Activated T-helper 2 cell treated with anti-CD3 and anti-CD28 coated beads, Interferon-gamma antibody, Interleukin-2, Interleukin-4, amounts not matched to agents 10 μg/mL and 5 μg/mL and 100 μg/mL, durations not matched to agents 14 hours and 24 hours and 36 hours (primary cell): ENCODE measurements at regions not wholly inside any gene's neighbourhood (a gene's known extent, or its start where the extent isn't known, plus 50 kb on each side); places are given as distances from the start of the nearest gene placed in this dataset.

Experiments
- DNase-seq: peaks from one replicate; pipeline ENCODE4 v3.0.0; 2021; ENCODE audit warnings: low spot score
- H3K27ac Mint-ChIP-seq: one replicate; pipeline ENCODE4 v1.8.0; 2021; ENCODE audit warnings: mixed read lengths
- H3K27me3 Mint-ChIP-seq: one replicate; pipeline ENCODE4 v1.8.0; 2021; ENCODE audit warnings: low read depth, mixed read lengths
- H3K36me3 Mint-ChIP-seq: one replicate; pipeline ENCODE4 v1.8.0; 2021; ENCODE audit warnings: low read depth, mixed read lengths
- H3K4me1 Mint-ChIP-seq: one replicate; pipeline ENCODE4 v1.8.0; 2021; ENCODE audit warnings: low read depth, mixed read lengths
- H3K4me3 Mint-ChIP-seq: one replicate; pipeline ENCODE4 v1.8.0; 2021; ENCODE audit warnings: low read depth, mild to moderate bottlenecking, moderate library complexity, mixed read lengths
- H3K9me3 Mint-ChIP-seq: one replicate; pipeline ENCODE4 v1.8.0; 2021; ENCODE audit warnings: mixed read lengths
- intact Hi-C: fragments of 100-400 bp; cut with micrococcal nuclease; formaldehyde crosslinking; loops from one replicate; pipeline ENCODE4 v1.15.1; 2023

GRCh38 chr18:2134364-2134763 lies 436.9 kb downstream of the METTL4 start:
- Mint-ChIP-seq H3K4me1 (no peaks in the 10 kb centered on the region), H3K9me3 (no peaks in the 10 kb centered on the region), H3K27me3 (no peaks in the 10 kb centered on the region), H3K27ac (no peak overlapping the region), H3K36me3 (no peaks in the 10 kb centered on the region), H3K4me3 (no peak overlapping the region)
- DNase-seq = no peak
- intact Hi-C loops = no loop called here

GRCh38 chr18:2135309-2135708 lies 436.0 kb downstream of the METTL4 start:
- no peaks in the 10 kb centered on the region for H3K4me1 Mint-ChIP-seq
- no peaks in the 10 kb centered on the region for H3K27me3 Mint-ChIP-seq
- no peak overlapping the region for H3K27ac Mint-ChIP-seq
- no peaks in the 10 kb centered on the region for H3K36me3 Mint-ChIP-seq
- DNase-seq = no peak
- no peak overlapping the region for H3K4me3 Mint-ChIP-seq
- intact Hi-C loops = no loop called here
- no peaks in the 10 kb centered on the region for H3K9me3 Mint-ChIP-seq

DNA sequence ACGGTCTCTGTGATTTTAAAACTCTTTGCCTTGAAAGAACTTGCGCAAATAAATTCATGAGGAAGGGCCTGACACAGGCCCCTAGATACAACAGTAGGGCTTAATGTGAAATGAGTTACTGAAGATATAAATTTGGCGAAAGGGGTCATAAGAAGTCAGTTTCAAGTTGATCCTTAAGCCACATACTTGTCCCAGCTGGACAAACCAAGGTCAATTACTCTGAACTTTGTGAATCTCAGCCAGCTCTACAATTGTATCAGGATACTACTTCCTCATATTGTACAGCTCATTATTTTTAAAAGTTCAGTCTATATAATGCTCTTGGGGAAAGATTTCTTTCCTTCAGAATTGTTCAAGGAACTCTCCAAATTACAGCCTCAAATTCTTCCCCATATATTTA lies 432.8 kb downstream of the METTL4 start:
- no peak for DNase-seq
- Mint-ChIP-seq H3K27me3 (no peaks in the 10 kb centered on the region), H3K36me3 (no peaks in the 10 kb centered on the region), H3K9me3 (no peaks in the 10 kb centered on the region), H3K4me1 (no peaks in the 10 kb centered on the region), H3K4me3 (no peak overlapping the region), H3K27ac (no peak overlapping the region)
- intact Hi-C loops = no loop called here

- no peaks in the 10 kb centered on the region for H3K4me1 Mint-ChIP-seq
- no peak overlapping the region for H3K4me3 Mint-ChIP-seq
- intact Hi-C loops = no loop called here
- no peaks in the 10 kb centered on the region for H3K27me3 Mint-ChIP-seq
- H3K27ac Mint-ChIP-seq = no peak overlapping the region
- H3K36me3 Mint-ChIP-seq = no peaks in the 10 kb centered on the region
- no peak for DNase-seq
- no peaks in the 10 kb centered on the region for H3K9me3 Mint-ChIP-seq
Measured at GRCh38 chr18:2139691-2140090, 431.6 kb downstream of the METTL4 start.

DNA sequence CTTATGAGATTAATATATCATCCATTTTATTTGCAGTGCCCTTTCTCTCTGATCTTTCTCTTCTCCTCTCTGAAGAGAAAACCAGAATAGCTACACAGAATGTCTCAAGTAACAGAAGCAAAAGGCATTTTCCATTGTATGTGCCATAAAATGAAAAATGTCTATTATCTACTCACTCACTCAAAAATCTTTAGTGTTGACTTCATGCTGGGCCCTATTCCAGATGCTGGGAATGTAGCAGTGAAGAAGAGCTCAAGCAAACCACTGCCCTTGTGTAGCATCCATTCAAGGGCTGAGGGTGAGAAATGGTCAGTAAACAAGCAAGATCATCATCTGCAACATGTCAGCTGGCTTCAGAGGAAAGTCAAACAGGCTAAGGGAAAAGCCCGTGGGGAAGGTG lies 427.7 kb downstream of the METTL4 start:
- Mint-ChIP-seq H3K27ac (no peak overlapping the region), H3K9me3 (no peaks in the 10 kb centered on the region), H3K27me3 (no peaks in the 10 kb centered on the region), H3K4me1 (no peaks in the 10 kb centered on the region), H3K36me3 (no peaks in the 10 kb centered on the region), H3K4me3 (no peak overlapping the region)
- intact Hi-C loops = no loop called here
- no peak for DNase-seq

- no peak overlapping the region for H3K4me3 Mint-ChIP-seq
- intact Hi-C loops = no loop called here
Measured at GRCh38 chr18:2144811-2145210, 426.5 kb downstream of the METTL4 start.

GRCh38 chr18:2146092-2146491 lies 425.2 kb downstream of the METTL4 start:
- H3K27me3 Mint-ChIP-seq = no peaks in the 10 kb centered on the region
- H3K9me3 Mint-ChIP-seq = no peaks in the 10 kb centered on the region
- H3K4me3 Mint-ChIP-seq = no peak overlapping the region

More at GRCh38 chr18:2144811-2145210, 426.5 kb downstream of the METTL4 start:
- no peaks in the 10 kb centered on the region for H3K36me3 Mint-ChIP-seq
- no peaks in the 10 kb centered on the region for H3K9me3 Mint-ChIP-seq
- no peak overlapping the region for H3K27ac Mint-ChIP-seq
- H3K27me3 Mint-ChIP-seq = no peaks in the 10 kb centered on the region
- H3K4me1 Mint-ChIP-seq = no peaks in the 10 kb centered on the region
- no peak for DNase-seq

GRCh38 chr18:2146754-2147153 lies 424.6 kb downstream of the METTL4 start:
- no peak for DNase-seq
- intact Hi-C loops = no loop called here
- Mint-ChIP-seq H3K4me3 (no peak overlapping the region), H3K36me3 (no peaks in the 10 kb centered on the region), H3K9me3 (no peaks in the 10 kb centered on the region), H3K27ac (no peak overlapping the region), H3K27me3 (no peaks in the 10 kb centered on the region), H3K4me1 (no peaks in the 10 kb centered on the region)

More at GRCh38 chr18:2146092-2146491, 425.2 kb downstream of the METTL4 start:
- intact Hi-C loops = no loop called here
- no peaks in the 10 kb centered on the region for H3K36me3 Mint-ChIP-seq
- no peak overlapping the region for H3K27ac Mint-ChIP-seq
- H3K4me1 Mint-ChIP-seq = no peaks in the 10 kb centered on the region
- no peak for DNase-seq

- no peaks in the 10 kb centered on the region for H3K9me3 Mint-ChIP-seq
- H3K4me1 Mint-ChIP-seq = no peaks in the 10 kb centered on the region
- H3K36me3 Mint-ChIP-seq = no peaks in the 10 kb centered on the region
- no peak overlapping the region for H3K4me3 Mint-ChIP-seq
- H3K27ac Mint-ChIP-seq = no peak overlapping the region
- DNase-seq = no peak
- no peaks in the 10 kb centered on the region for H3K27me3 Mint-ChIP-seq
- intact Hi-C loops = no loop called here
Measured at GRCh38 chr18:2147476-2148230, 423.7 kb downstream of the METTL4 start.

DNA sequence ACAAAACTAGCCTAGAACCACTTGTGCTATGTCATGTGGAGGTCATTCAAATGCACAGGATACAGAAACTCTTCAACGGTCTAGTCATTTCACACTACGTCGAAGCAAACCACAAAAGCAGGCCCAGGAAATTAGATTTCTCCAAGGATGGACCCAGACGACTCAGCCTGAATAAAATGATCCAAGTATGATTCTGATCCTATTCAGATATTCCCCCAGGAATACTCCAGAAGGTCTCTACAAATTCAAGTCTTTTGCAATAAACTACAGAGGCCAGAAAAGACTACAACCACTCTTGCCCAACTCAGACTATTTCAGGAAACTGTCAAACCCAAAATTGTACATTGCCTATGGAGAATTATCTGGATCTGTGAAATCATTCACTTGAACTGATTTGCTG lies 422.5 kb downstream of the METTL4 start:
- Mint-ChIP-seq H3K27me3 (no peaks in the 10 kb centered on the region), H3K9me3 (no peaks in the 10 kb centered on the region), H3K36me3 (no peaks in the 10 kb centered on the region), H3K27ac (no peak overlapping the region), H3K4me3 (no peak overlapping the region), H3K4me1 (no peaks in the 10 kb centered on the region)
- intact Hi-C loops = no loop called here
- DNase-seq = no peak

DNA sequence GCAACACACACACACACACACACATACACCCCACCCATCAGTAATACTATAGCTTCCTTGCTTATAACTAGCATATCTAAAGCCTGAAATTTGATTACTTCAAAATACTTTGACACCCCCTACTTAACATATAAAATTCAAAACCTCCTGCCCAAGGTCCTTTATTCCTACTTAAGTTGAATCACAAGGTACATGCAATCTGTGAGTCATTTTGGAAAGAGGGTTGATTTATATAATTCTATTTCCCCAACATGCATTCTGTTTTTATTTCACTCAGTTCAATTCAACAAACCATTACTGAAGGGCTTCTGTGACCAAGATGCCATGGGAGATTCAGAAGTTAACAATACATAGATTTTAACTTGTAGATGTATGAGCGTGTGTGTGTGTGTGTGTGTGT lies 420.7 kb downstream of the METTL4 start:
- Mint-ChIP-seq H3K36me3 (no peaks in the 10 kb centered on the region), H3K27me3 (no peaks in the 10 kb centered on the region), H3K4me3 (no peak overlapping the region), H3K27ac (no peak overlapping the region), H3K9me3 (no peaks in the 10 kb centered on the region), H3K4me1 (no peaks in the 10 kb centered on the region)
- DNase-seq = no peak
- intact Hi-C loops = no loop called here

- Mint-ChIP-seq H3K4me3 (no peak overlapping the region), H3K27me3 (no peaks in the 10 kb centered on the region), H3K4me1 (no peaks in the 10 kb centered on the region), H3K36me3 (no peaks in the 10 kb centered on the region), H3K9me3 (no peaks in the 10 kb centered on the region), H3K27ac (no peak overlapping the region)
- intact Hi-C loops = no loop called here
- no peak for DNase-seq
Measured at GRCh38 chr18:2154278-2154677, 417.0 kb downstream of the METTL4 start.

DNA sequence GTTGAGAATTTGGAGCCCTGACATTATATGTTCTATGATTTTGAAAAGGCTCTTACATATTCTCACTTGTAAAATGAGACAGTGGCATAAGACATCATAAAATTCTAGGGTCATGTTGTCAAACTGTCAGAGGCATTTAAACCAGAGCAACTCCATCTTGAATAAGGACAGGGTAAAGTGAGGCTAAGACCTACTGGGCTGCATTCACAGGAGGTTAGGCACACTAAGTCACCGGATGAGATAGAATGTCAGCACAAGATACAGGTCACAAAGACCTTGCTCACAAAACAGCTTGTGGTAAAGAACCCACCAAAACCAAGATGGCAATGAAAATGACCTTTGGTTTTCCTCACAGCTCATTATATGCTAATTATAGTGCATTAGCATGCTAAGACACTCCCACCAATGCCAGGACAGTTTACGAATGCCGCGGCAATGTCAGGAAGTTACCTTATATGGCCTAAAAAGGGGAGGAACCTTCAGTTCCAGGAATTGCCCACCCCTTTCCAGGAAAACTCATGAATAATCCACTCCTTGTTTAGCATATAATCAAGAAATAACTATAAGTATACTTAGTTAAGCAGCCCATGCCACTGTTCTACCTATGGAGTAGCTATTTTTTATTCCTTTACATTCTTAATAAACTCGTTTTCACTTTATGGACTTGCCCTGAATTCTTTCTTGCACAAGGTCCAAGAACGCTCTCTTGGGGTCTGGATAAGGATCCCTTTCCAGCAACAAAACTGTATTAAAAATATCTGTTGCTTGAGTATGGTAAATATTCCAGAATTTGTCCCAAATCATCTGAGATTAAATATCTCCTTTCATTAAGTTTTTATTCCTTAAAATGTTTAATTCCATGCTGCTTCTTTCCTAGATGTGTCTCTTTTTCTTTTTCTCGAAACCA lies 406.4 kb downstream of the METTL4 start:
- no peaks in the 10 kb centered on the region for H3K36me3 Mint-ChIP-seq
- H3K4me1 Mint-ChIP-seq = no peaks in the 10 kb centered on the region
- no peak overlapping the region for H3K27ac Mint-ChIP-seq
- no peaks in the 10 kb centered on the region for H3K9me3 Mint-ChIP-seq
- no peak overlapping the region for H3K4me3 Mint-ChIP-seq
- intact Hi-C loops = no loop called here
- no peak for DNase-seq
- H3K27me3 Mint-ChIP-seq = no peaks in the 10 kb centered on the region
